ENCODE measurements at regions not wholly inside any gene's neighbourhood (a gene's known extent, or its start where the extent isn't known, plus 50 kb on each side); places are given as distances from the start of the nearest gene placed in this dataset.

- TF ChIP-seq, protein P1, sequence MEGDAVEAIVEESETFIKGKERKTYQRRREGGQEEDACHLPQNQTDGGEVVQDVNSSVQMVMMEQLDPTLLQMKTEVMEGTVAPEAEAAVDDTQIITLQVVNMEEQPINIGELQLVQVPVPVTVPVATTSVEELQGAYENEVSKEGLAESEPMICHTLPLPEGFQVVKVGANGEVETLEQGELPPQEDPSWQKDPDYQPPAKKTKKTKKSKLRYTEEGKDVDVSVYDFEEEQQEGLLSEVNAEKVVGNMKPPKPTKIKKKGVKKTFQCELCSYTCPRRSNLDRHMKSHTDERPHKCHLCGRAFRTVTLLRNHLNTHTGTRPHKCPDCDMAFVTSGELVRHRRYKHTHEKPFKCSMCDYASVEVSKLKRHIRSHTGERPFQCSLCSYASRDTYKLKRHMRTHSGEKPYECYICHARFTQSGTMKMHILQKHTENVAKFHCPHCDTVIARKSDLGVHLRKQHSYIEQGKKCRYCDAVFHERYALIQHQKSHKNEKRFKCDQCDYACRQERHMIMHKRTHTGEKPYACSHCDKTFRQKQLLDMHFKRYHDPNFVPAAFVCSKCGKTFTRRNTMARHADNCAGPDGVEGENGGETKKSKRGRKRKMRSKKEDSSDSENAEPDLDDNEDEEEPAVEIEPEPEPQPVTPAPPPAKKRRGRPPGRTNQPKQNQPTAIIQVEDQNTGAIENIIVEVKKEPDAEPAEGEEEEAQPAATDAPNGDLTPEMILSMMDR (IDR thresholded peaks at IDR 0.05) = no peak
- TF ChIP-seq POLR2A (IDR thresholded peaks at IDR 0.05) = no peak
Observed at GRCh38 chr2:66235428-66235827, 199.5 kb upstream of the MEIS1 start.
